Central memory CD8-positive, alpha-beta T cell (primary cell): ENCODE measurements at regions not wholly inside any gene's neighbourhood (a gene's known extent, or its start where the extent isn't known, plus 50 kb on each side); places are given as distances from the start of the nearest gene placed in this dataset.

Experiments used
- ATAC-seq: fragments of 150-1000 bp; cut with Tn5 transposase; replicated peaks from 2 replicates; pipeline ENCODE4 v1.10.0; 2022; ENCODE audit warnings: mild to moderate bottlenecking, moderate FRiP score, moderate number of reproducible peaks; ENCODE audit not compliant: poor library complexity, severe bottlenecking; ENCODE audit errors: extremely low read depth
- DNase-seq, 2 donors: peaks; one replicate each; pipeline ENCODE4 v3.0.0; 2021; ENCODE audit warnings: low spot score in 2 of 2
- H3K27ac Mint-ChIP-seq: one replicate; pipeline ENCODE4 v1.8.0; 2022; ENCODE audit warnings: low read depth, mild to moderate bottlenecking, moderate library complexity, mixed read lengths
- H3K27me3 Mint-ChIP-seq: one replicate; pipeline ENCODE4 v1.8.0; 2022; ENCODE audit warnings: mixed read lengths
- H3K36me3 Mint-ChIP-seq: one replicate; pipeline ENCODE4 v1.8.0; 2022; ENCODE audit warnings: mild to moderate bottlenecking, moderate library complexity, mixed read lengths; ENCODE audit not compliant: insufficient read depth
- H3K4me1 Mint-ChIP-seq: one replicate; pipeline ENCODE4 v1.8.0; 2022; ENCODE audit warnings: mixed read lengths
- H3K4me3 Mint-ChIP-seq: one replicate; pipeline ENCODE4 v1.8.0; 2022; ENCODE audit warnings: mild to moderate bottlenecking, moderate library complexity, mixed read lengths
- H3K9me3 Mint-ChIP-seq: one replicate; pipeline ENCODE4 v1.8.0; 2022; ENCODE audit warnings: mixed read lengths

- H3K36me3 Mint-ChIP-seq = no peaks in the 10 kb centered on the region
- DNase-seq (no peak), ATAC-seq (no peak)
- H3K4me1 Mint-ChIP-seq = no peaks in the 10 kb centered on the region
- H3K9me3 Mint-ChIP-seq = peaks cover under 1% of the 10 kb centered on the region
- H3K27me3 Mint-ChIP-seq = no peaks in the 10 kb centered on the region
- H3K27ac Mint-ChIP-seq = no peak overlapping the region
- no peak overlapping the region for H3K4me3 Mint-ChIP-seq
These were observed 64.7 kb upstream of the PCDH10 start for GRCh38 chr4:133084421-133084820.

- H3K4me1 Mint-ChIP-seq = no peaks in the 10 kb centered on the region
- DNase-seq (no peak), ATAC-seq (no peak)
- H3K36me3 Mint-ChIP-seq = no peaks in the 10 kb centered on the region
- peaks cover 13% of the 10 kb centered on the region for H3K9me3 Mint-ChIP-seq
- no peak overlapping the region for H3K4me3 Mint-ChIP-seq
- no peak overlapping the region for H3K27ac Mint-ChIP-seq
- H3K27me3 Mint-ChIP-seq = no peaks in the 10 kb centered on the region
These were observed 53.5 kb upstream of the PCDH10 start for GRCh38 chr4:133095591-133095990.

- no peaks in the 10 kb centered on the region for H3K36me3 Mint-ChIP-seq
- peaks cover 13% of the 10 kb centered on the region for H3K9me3 Mint-ChIP-seq
These were observed 52.1 kb upstream of the PCDH10 start for GRCh38 chr4:133096972-133097371.

More at GRCh38 chr4:133096972-133097371, 52.1 kb upstream of the PCDH10 start:
- H3K4me1 Mint-ChIP-seq = no peaks in the 10 kb centered on the region
- ATAC-seq (no peak), DNase-seq (no peak)
- no peak overlapping the region for H3K27ac Mint-ChIP-seq
- H3K27me3 Mint-ChIP-seq = no peaks in the 10 kb centered on the region
- no peak overlapping the region for H3K4me3 Mint-ChIP-seq
